HL-60 (cell line): ENCODE measurements at regions not wholly inside any gene's neighbourhood (a gene's known extent, or its start where the extent isn't known, plus 50 kb on each side); places are given as distances from the start of the nearest gene placed in this dataset.

Experiments
- GABPA ChIP-seq: IDR thresholded peaks from 2 replicates; pipeline ENCODE4 v1.6.1; 2012; ENCODE audit warnings: low read depth
- TF ChIP-seq, protein P1 (sequence below): IDR thresholded peaks from one replicate; pipeline ENCODE4 v1.5.1; 2011; ENCODE audit warnings: low read length, control low read depth, inconsistent platforms; ENCODE audit not compliant: insufficient read depth

DNA sequence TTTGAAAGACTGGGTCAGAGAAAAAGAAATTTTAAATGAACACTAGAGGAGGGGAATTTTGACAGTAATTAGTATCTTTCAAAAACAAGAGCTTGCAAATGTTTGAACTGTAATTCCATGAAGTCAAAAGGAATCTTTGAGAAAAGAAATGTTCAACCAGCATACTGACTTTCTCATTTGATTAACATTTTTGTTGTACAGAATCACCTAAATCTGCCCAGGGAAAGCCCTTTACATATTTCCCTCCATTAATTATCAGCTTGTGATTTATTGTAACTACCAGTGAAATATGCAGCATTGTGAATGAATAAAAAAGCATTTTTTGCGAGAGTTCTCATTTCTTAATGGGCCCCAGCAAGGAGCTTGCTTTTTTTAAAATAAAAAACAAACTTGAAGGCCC lies 61.2 kb upstream of the CCDC91 start:
- TF ChIP-seq, protein P1, sequence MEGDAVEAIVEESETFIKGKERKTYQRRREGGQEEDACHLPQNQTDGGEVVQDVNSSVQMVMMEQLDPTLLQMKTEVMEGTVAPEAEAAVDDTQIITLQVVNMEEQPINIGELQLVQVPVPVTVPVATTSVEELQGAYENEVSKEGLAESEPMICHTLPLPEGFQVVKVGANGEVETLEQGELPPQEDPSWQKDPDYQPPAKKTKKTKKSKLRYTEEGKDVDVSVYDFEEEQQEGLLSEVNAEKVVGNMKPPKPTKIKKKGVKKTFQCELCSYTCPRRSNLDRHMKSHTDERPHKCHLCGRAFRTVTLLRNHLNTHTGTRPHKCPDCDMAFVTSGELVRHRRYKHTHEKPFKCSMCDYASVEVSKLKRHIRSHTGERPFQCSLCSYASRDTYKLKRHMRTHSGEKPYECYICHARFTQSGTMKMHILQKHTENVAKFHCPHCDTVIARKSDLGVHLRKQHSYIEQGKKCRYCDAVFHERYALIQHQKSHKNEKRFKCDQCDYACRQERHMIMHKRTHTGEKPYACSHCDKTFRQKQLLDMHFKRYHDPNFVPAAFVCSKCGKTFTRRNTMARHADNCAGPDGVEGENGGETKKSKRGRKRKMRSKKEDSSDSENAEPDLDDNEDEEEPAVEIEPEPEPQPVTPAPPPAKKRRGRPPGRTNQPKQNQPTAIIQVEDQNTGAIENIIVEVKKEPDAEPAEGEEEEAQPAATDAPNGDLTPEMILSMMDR: no peak
- TF ChIP-seq GABPA: no peak
